Heart left ventricle (tissue), 13 donors: ENCODE measurements at regions not wholly inside any gene's neighbourhood (a gene's known extent, or its start where the extent isn't known, plus 50 kb on each side); places are given as distances from the start of the nearest gene placed in this dataset.

Experiments used
- CTCF ChIP-seq, 12 donors: fragments of 200-600 bp; sonication (generic) in 4 of 12; IDR thresholded peaks; one replicate each; pipeline versions ENCODE4 v1.5.0 to v1.8.0; 2018 to 2022; ENCODE audit warnings: antibody characterized with exemption in 12 of 12, mild to moderate bottlenecking in 5 of 12
- POLR2A ChIP-seq, 2 donors: fragments of 450-650 bp; IDR thresholded peaks; one replicate each; pipeline ENCODE4 v1.6.1; 2017; ENCODE audit warnings: antibody characterized with exemption in 2 of 2, mild to moderate bottlenecking in 2 of 2, moderate library complexity in 2 of 2
- donor health status: ischemic (EF 13 %, LVEDD 7.1; RV severe dilation, severe dysfunction).
- donor health status: DM: no; HTN: yes; CAD: no.
- donor health status: DM: no; HTN: no; CAD: no.
- donor health status: ischemic (EF 25% LVEDD 6.9; RV normal size, moderate dysfunction).
- donor health status: ischemic (EF 25% LVEDD 5.7; RV mildly dilated, moderate dysfunction).
- donor health status: ischemic (EF 35%, LVEDD 5.7; RV mildly dilated, moderate dysfunction).
- donor health status: nonischemic (EF 11% LVEDD 7.7; RV severe dilation, severe dysfunction).
- donor health status: DM: yes; HTN: yes; CAD: no.
- donor health status: PGD.
- donor health status: ischemic (EF 29% LVEDD 5.4; RV normal size, mild dysfunction).
- donor health status: nonischemic (EF 23%, LVEDD 6.1; RV moderate dilation, normal function).

- TF ChIP-seq CTCF (IDR thresholded peaks at IDR 0.05), result no peak
- no peak for TF ChIP-seq POLR2A (IDR thresholded peaks at IDR 0.05)
These were observed 211.7 kb upstream of the KLF6 start for GRCh38 chr10:3996697-3997096.
